HG02763 (cell line): ENCODE measurements at regions not wholly inside any gene's neighbourhood (a gene's known extent, or its start where the extent isn't known, plus 50 kb on each side); places are given as distances from the start of the nearest gene placed in this dataset.

ENCODE experiments used
- ATAC-seq: cut with Tn5 transposase; IDR thresholded peaks from one replicate; pipeline ENCODE4 v1.9.1; 2021; ENCODE audit warnings: mild to moderate bottlenecking, moderate library complexity; ENCODE audit not compliant: unreplicated experiment

DNA sequence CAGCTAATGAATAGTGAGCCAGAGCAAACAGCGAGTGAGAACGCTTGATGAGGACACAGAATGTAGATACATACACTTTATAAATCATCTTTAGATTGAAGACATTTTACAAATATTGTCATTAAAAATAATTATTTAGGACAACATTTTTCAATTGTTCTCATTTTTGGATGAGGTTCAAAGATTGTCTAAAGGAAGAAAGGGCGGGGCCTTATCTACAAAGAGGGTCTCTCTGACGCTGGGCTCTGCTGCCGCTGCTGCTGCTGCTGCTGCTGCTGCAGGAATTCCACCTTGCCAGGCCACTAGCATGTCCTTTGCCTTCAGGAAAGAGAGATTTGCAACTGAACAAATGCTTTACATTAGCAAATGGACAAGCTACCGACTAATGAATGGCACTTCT is 220.7 kb upstream of the TMEM161B start:
- no peak for ATAC-seq

DNA sequence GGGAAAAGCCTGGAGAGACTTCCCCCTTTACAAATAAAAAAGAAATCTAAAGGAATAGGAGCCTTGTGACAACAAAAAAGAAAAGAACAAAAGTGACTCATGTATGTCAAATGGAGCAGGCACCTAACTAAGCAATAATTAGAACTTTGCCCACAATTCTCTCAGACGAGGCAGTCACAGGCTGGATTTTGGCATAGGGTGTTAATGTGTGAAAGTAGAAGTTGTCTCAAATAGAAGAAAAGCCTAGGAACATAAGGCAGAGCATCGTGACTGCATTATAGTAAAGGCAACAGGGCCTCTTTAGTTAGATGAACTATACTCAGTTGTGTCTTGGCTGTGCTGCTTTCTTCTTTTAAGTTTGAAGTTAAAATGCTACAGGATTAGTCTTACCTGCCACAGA is 219.9 kb upstream of the TMEM161B start:
- ATAC-seq: no peak

DNA sequence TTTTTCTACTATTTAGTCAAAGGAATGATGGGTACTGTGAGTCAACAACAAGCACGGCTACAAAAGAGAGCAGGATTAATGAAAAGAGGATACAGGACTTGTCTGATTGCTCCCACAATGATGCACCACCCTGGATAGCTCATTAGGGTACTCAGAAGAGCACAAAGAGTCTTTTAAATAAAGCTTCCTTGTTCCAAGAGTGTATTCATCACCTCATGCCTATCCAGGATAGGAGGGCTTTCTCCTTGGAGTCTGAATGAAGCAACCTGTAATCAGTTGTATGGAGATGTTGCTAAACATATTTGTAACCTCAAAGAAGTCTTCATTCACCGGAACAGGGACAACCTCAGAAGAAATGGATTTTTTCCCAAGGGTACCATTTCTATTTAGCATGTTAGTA is 219.5 kb upstream of the TMEM161B start:
- ATAC-seq: no peak

DNA sequence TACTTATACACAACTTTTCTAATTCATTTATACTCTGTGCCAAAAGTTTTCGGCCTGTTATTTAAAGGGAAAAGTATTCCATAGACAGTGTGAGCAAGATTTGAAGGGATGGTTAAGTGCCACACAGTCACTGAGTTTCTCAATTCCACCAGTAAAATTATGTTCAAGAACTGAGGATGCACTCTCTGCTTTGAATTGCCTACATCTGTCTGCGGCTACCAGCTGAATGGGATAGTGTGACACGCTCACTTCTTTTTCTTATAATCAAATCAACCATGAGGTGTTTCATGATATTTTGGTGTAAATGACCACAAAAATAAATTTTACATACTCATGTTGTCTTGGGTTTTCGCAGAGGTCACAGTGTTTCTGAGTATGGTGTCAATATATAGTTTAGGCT is 218.4 kb upstream of the TMEM161B start:
- no peak for ATAC-seq

DNA sequence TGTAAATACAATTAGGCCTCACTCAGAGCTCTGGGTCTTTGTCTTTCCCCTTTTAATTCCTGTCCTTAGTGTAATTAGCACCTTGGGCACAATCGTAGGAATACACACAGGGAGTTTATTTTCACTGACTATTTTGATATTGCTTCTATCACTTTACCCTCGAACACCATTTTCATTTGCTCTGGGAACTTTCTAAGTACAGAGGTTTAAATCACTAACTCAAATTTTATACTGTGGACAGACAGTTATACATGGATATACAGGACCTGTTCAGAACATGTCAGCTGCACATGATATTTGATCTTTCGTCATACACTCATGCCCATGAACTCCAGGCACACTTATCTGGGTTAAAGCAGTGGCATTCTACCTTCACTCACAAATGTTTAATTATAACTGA is 217.8 kb upstream of the TMEM161B start:
- ATAC-seq: no peak

DNA sequence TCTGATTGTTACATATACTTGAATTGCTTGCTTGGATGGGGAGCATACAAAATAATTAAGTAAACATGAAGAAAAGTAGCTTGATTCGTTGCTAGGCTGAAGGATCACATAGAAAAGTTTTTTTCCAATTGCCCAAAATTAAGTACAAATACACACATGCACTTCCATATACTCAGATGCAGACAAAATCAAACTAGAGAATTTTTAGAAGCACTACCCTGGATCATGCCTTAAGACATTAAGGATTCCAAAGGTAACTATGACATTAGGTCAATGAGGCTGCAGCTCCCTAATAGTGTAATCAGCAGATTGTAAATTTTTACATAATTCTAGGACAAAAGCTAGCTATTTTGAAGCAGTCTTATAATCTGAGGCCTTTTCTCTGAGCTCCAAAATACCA is 216.9 kb upstream of the TMEM161B start:
- ATAC-seq: no peak

DNA sequence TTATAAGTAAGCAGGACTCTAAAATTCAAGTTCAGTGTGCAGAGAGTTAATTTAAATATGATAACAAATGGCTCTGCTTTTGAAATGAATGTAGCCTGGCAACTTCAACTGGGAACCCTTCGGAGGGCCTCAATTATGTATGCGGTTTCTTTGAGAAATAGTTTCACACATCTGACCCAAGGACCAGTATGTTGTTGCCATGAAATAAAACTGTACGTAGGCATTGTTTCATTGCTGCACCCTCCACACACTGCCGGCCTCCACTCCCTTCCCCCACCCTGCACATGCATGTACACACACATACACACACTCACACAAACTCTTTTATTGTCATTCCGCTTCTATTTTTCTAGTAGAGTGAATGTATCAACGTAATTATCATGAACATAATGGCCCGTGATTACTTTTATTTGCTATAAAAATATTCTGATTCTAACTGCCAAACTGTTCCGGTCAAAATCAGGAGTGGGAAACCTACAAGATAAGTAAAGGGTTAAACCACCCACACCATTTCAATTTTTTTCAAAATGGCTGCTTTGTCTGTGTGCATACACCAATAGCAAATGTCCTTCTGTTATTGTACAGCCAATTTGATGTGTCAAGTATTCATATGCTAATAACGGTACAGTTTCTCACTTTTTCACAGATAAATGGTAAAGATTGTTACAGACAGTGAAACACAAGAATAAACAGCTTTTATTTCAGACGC is 215.5 kb upstream of the TMEM161B start:
- ATAC-seq: no peak

DNA sequence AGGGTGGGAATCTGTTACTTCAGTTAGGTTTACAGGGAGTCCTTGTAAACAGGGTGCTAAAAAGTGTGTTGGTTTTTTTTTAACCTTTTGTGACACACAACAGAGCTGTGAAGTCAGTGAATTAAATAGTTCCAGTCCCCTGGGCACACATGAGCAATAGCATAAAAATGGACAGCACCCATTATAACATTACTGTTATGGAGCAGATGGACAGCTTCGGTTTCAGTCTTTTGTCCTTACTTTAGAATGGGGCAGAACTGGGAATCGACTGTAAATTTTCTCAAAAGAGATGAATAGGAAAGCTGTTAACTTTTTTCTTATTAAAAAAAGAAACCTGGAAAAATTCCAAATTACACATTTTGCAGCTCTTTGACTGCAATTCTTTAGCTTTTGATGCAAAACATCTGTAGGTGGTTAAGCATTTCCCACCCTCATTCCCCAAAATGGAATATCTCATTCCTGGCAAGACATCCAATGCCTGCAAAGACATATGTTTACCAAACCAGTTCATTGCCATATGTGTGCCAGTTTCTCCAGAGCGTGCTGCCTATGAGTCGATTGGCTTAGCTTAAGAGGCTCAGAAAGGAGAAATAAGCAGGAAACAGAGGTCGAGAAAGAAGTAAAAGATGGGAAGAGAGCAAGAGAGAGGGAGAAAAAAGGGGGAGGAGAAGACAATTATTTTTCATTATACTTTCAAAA is 212.3 kb upstream of the TMEM161B start:
- no peak for ATAC-seq

DNA sequence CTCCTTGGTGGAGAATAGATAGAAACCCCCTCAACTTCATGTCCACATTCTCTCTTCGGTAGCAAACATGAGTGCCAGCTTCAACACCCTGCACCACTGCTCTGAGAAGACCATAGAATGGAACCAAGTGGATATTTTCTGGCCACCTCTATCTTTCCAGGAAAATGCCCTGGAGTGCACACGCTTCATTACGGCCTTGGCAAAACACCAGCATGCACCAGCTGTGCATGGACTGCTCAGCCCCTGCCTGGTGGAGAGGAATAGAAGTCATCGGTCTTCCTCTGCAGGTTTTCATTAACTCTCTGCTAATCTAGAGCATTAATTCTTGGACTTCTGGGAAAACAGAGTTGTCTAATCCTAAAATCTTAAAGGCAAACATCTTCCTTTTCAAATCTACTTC is 211.6 kb upstream of the TMEM161B start:
- no peak for ATAC-seq

DNA sequence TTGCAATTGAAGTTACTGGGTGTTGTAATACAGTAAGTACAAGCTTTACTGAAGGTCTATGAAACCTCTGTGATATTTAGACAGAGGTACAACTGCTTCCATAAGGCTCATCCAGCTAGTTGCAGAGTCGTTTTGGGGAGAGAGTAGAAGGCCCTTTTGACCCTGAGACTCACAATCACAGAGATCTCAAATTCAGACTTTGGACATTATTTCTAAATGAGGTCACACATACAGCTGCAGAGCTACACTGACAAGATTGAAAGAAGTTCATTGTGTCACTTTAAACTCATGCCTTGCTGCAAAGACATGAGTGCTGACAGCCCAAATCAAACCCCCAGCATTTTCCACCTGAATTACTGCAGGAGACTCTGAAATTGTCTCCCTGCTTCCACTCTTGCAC is 205.9 kb upstream of the TMEM161B start:
- ATAC-seq: no peak

DNA sequence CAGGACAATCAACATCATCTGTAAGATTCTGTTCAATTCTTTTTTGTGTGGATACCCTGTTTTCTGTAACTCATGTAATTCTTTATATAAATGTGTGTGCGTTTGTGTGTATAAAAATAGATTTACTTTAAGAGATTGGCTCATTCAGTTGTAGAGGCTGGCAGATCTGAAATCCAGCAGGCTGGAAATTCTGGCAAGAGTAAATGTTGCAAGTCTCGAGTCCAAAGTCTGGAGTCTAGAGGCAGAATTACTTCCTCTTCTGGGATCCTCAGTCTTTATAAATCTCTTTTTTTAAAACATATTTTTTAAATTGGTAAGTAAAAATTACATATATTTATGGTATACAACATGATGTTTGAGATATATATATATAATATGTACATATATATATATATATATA is 202.1 kb upstream of the TMEM161B start:
- ATAC-seq: no peak

DNA sequence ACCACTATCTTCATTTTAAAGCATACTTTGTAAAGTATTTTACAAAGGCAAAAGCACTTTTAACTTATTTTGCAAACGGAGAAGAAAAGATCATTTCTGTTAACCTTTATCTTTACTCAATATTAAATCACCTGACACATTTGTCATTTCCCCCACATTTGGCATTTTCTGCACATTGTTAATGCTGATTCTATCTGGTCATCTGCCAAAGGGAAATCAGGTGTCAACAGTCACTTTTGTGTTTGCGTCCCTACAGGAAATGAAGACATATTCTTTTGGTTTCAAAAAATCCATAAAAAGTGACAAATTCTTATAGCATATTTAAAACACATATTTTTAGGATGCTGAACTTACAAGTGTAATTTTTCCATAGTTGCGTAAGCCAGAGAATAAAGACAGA is 191.3 kb upstream of the TMEM161B start:
- ATAC-seq: no peak

DNA sequence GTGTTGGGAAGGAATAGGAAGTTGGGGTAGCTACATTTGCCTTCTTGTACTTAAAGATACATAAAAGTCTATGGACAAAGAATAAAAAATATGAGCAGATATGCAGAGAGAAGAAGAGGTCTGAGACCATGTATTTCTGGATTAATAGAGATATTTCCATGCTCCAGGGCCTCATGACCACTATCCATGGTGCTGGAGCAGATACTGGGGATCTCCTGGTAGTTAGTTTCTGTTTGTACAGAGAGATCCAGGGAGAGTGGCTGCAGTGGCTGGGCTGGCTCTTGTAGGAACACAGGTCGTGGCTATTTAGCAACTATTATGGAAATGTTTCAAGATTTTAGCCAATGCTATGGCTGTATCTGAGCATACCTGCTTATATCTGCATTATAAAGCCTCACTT is 184.2 kb upstream of the TMEM161B start:
- no peak for ATAC-seq

DNA sequence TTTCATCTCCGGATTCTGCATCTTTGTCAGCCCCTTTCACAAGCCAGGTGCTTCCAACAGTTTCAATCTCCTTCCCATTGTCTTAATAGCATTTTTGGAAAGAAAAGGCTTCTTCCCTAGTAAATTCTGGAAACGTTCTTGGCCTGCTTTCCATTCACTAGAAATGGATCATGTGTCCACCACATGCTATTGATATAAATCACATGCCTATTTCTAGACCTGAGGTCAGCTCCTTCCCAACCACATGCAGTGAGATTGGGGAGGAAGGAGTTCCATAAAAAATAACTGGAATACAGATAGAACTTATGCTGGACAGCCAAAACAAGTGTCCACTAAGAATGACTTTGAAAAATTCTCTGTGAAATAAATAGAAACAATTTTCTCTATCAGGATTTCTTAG is 181.6 kb upstream of the TMEM161B start:
- no peak for ATAC-seq

DNA sequence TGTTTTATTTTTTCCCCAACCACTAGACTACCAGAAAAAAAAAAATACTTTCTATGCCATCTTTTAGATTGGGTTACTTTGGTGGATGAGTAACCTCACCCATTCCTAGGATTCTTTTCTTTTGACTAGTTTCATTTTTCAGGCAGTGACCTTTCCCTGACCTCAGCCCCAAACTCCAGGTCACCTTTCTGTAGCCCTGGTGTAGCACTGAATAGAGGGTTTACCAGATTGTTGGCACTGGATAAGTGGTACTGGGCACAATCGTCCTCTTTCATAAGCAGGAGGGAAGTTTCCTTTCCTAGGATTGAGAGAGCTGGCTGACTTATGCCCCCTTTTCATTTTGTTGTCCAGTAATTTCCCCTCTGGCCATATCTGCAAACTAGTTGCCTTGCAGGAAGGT is 169.4 kb upstream of the TMEM161B start:
- no peak for ATAC-seq

DNA sequence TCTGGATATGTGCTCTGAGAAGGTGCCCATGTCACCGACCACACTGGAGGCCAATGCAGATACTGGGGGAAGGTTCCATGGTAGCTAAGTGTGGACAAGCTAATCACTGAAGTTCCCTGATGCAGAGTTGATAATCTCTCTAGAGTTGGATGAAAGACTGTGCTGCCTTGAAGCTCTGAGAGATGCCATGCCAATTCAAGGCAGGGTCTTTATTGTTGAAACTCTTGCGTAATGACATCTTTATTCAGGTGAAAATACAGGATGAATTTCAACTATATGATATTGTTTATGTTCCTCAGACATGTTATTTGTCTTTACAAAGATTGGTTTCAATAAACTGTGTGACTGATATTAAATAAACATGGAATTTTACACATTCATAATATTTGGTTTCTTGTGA is 167.6 kb upstream of the TMEM161B start:
- ATAC-seq: no peak

DNA sequence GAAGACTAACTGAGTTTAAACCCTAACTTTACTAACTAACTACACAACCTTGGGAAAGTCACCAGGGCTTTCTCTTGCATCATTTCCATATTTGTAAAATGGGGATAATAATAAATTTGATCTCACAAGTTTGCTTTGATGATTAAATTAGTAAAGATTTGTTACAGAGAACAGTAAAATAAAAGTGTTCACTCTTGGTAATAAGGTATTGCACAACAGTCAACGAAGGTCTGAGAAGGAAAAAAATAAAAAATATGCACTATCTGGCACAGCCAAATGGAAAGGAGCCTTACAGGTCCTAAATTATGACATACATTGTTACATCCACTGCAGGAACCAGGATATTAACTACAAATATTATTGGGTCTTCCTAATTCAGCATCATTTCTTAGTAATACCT is 160.0 kb upstream of the TMEM161B start:
- no peak for ATAC-seq

DNA sequence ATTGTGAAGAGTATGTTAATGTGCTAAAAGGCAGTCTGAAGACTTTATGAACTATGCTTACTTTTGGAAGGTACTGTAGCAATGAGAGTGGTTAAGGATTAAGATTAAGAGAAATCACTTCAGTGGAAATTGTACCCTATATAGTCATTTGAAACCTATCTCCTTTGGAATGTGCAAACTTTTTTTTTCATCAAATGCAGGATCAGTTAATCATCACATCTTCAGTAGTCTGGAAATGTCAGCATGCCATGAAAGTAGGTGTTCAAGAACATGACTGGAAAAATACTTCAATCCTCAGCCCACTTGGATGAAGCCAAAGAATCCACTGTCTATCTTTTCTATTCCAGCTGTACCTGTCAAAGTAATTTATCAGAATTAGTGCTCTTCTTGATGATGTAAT is 157.8 kb upstream of the TMEM161B start:
- ATAC-seq: no peak

DNA sequence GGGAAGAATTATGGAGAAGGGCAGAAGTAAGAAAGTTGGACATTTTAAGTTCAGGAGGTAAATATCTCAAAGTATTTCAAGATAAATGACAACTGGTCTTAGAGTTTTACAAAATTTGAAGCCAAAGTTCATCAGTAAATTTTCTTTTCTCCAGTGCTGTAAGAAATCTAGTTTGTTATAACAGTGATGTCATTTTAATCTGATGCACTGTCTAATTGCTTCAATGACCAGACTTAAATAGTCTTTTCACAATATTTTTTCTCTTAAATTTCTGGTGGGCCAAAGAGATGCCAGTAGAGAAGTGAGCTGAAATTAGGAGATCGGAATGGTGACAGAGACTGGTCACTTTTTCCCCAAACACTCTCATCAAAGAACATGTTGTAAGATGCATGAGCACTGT is 156.5 kb upstream of the TMEM161B start:
- no peak for ATAC-seq

DNA sequence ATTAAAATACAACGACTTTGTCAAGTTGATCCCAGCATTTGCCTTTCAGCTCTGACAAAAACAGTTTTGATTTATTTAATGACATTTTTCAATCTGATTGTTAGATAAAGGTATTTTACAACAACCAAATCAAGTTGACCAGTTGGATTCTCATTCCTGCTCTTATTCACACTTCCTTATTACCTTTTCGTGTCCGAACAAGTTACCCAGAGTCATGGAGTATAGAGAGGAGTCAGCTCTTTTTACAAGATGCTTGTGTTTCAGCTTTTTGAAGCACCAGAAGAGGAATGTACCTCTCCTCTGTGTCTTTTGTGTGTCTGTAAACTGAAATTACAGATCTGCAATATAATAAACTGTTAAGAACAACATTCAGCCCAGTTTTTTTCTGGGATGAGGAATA is 151.3 kb upstream of the TMEM161B start:
- ATAC-seq: no peak

DNA sequence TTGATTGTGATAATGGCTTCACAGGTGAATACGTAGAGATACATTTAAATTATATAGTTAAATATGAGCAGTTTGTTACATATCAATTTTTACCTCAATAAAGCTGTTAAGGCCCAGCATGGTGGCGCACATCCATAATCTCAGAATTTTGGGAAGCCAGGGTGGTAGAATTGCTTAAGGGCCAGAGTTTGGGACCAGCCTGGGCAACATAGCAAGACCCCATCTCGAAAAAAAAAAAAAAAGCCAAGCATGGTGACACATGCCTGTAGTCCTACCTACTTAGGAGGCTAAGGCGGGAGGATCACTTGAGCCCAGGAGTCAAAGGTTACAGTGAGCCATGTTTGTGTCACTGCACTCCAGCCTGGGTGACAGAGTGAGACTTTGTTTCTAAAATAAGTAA is 138.7 kb upstream of the TMEM161B start:
- no peak for ATAC-seq

DNA sequence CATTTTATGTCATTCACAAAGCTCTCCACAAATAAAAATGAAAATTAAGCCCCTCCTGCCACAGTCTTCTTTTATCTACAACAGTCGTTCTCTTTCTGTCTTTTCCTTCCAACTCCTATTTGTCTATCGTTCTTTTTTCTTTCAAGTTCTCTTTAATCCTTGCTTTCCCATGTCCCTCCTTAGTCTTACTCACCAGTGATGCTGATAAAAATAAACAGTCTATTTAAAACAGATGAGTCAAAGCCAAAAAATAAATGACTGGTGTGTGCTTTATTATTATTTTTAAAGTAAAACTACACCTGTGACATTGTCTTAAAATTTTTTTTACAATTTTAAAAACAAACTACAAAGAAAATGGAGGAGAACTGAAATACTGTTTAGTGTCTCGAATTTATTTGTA is 137.1 kb upstream of the TMEM161B start:
- no peak for ATAC-seq

DNA sequence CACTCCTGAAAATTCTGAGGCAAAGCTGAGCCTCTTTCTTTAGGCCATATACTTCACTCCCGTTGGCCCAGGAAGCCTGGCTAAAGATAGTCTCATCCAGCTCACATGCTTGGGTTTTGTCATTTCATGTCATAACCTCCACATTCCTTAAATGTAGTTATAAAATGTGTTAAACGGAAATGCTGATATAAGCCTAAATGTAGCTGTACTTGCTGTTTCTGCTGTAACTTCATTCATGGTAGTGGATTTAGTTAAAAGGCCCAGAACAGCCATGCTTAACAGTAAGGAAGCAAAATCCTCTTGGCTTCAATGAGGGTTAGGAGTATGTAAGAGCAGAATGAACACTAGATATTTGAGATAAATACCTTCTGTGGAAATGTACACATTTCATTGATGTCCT is 135.8 kb upstream of the TMEM161B start:
- no peak for ATAC-seq
